ENCODE measurements at regions not wholly inside any gene's neighbourhood (a gene's known extent, or its start where the extent isn't known, plus 50 kb on each side); places are given as distances from the start of the nearest gene placed in this dataset.

GRCh38 chr18:59960272-59960671, 60.5 kb downstream of the PMAIP1 start:
- Histone ChIP-seq H3K4me1 (no peaks in the 10 kb centered on the region), H3K9me3 (no peaks in the 10 kb centered on the region), H3K36me3 (no peaks in the 10 kb centered on the region), H3K27me3 (no peaks in the 10 kb centered on the region), H3K4me3 (no peak overlapping the region), H3K27ac (no peak overlapping the region)
- TF ChIP-seq EP300 (IDR thresholded peaks at IDR 0.05) (no peak), CTCF (IDR thresholded peaks at IDR 0.05) (no peak)
- no peak for DNase-seq (ENCODE audit: low spot score in 2 of 2)
- WGBS, 2 donors, result 90 to 94% methylated on average over 2 of the region's 2 CpGs

GRCh38 chr18:59959606-59960005, 59.8 kb downstream of the PMAIP1 start:
- Histone ChIP-seq H3K36me3 (no peaks in the 10 kb centered on the region), H3K4me3 (no peak overlapping the region), H3K27ac (no peak overlapping the region), H3K9me3 (no peaks in the 10 kb centered on the region), H3K27me3 (no peaks in the 10 kb centered on the region), H3K4me1 (no peaks in the 10 kb centered on the region)
- TF ChIP-seq EP300 (IDR thresholded peaks at IDR 0.05) (no peak), CTCF (IDR thresholded peaks at IDR 0.05) (no peak), POLR2A (IDR thresholded peaks at IDR 0.05) (no peak)
- DNase-seq (ENCODE audit: low spot score in 2 of 2), result no peak
- 63 to 81% methylated on average over 2 of the region's 2 CpGs for whole genome bisulfite sequencing, 2 donors

- no peak for TF ChIP-seq CTCF (IDR thresholded peaks at IDR 0.05)
- no peak for TF ChIP-seq POLR2A (IDR thresholded peaks at IDR 0.05)
- Histone ChIP-seq H3K4me3 (no peak overlapping the region), H3K36me3 (no peaks in the 10 kb centered on the region), H3K4me1 (no peaks in the 10 kb centered on the region), H3K27ac (no peak overlapping the region), H3K27me3 (no peaks in the 10 kb centered on the region), H3K9me3 (no peaks in the 10 kb centered on the region)
- 95 to 98% methylated on average over 3 of the region's 3 CpGs for WGBS, 2 donors
- no peak for DNase-seq (ENCODE audit: low spot score in 2 of 2)
Observed at GRCh38 chr18:59959073-59959472, 59.3 kb downstream of the PMAIP1 start.

GRCh38 chr18:59957957-59958356, 58.2 kb downstream of the PMAIP1 start:
- Histone ChIP-seq H3K36me3 (no peaks in the 10 kb centered on the region), H3K4me3 (no peak overlapping the region), H3K27ac (no peak overlapping the region), H3K4me1 (no peaks in the 10 kb centered on the region), H3K27me3 (no peaks in the 10 kb centered on the region), H3K9me3 (no peaks in the 10 kb centered on the region)
- DNase-seq (ENCODE audit: low spot score in 2 of 2), result peak in 1 of 2 donors; percentile 8
- 26 to 32% methylated on average over 2 of the region's 2 CpGs for WGBS, 2 donors
- TF ChIP-seq POLR2A (IDR thresholded peaks at IDR 0.05), result no peak
- TF ChIP-seq CTCF (IDR thresholded peaks at IDR 0.05), result no peak
- no peak for TF ChIP-seq EP300 (IDR thresholded peaks at IDR 0.05)

- Histone ChIP-seq H3K9me3 (no peaks in the 10 kb centered on the region), H3K27me3 (no peaks in the 10 kb centered on the region), H3K36me3 (no peaks in the 10 kb centered on the region), H3K4me3 (no peak overlapping the region), H3K4me1 (no peaks in the 10 kb centered on the region), H3K27ac (no peak overlapping the region)
- no peak for DNase-seq (ENCODE audit: low spot score in 2 of 2)
- WGBS, 2 donors, result 46 to 61% methylated on average over 2 of the region's 2 CpGs
- TF ChIP-seq EP300 (IDR thresholded peaks at IDR 0.05) (no peak), POLR2A (IDR thresholded peaks at IDR 0.05) (no peak), CTCF (IDR thresholded peaks at IDR 0.05) (no peak)
Observed at GRCh38 chr18:59954755-59955156, 55.0 kb downstream of the PMAIP1 start.

Measured in tibial nerve (tissue), 4 donors.